ENCODE measurements at regions not wholly inside any gene's neighbourhood (a gene's known extent, or its start where the extent isn't known, plus 50 kb on each side); places are given as distances from the start of the nearest gene placed in this dataset.

DNA sequence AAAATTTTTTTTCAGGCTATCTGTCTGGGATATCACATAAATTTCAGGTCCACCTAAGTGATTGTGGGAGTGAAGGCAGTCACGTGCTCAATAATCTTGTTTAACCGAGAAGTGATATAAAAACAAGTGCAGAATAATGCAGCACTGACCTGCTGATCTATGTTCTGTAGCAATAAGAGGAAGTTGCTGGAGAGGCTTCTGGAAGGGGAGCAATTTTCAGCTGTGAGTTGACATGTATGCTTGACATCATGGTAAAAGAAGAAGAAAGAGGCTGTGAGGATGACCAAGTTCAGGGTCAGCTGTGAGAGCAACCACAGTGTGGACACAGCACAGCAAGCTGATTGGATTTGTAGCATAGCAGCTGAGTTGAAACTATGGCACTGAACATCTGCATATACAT lies 172.0 kb upstream of the PELI2 start:
- no peak for DNase-seq

DNA sequence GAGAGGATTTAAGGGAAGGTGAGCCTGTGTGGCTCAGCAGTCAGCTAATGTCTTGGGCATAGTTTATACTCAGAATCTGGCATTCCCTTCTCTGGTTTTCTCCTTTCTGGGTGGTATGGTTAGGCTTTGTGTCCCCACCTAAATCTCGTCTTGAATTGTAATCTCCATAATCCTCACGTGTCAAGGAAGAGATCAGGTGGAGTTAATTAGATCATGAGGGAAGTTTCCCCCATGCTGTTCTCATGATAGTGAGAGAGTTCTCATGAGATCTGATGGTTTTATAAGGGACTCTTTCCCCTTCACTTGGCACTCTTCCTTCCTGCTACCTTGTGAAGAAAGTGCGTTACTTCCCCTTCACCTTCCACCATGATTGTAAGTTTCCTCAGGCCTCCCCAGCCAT lies 169.8 kb upstream of the PELI2 start:
- no peak for DNase-seq

DNA sequence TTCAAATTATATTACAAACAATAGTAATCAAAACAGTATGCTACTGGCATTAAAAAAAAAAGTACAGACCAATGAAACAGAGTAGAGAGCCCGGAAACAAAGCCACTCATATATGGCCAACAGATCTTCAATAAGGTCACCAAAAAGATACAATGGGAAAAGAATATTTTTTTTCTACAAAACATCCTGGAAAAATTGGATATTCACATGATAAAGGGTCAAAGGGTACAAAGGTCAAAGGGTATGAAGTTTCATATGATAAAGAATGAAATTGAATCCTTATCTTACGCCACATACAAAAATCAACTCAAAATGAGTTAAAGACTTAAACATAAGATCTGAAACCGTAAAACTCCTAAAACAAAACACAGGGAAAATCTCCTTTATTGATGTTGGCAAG lies 168.5 kb upstream of the PELI2 start:
- no peak for DNase-seq

DNA sequence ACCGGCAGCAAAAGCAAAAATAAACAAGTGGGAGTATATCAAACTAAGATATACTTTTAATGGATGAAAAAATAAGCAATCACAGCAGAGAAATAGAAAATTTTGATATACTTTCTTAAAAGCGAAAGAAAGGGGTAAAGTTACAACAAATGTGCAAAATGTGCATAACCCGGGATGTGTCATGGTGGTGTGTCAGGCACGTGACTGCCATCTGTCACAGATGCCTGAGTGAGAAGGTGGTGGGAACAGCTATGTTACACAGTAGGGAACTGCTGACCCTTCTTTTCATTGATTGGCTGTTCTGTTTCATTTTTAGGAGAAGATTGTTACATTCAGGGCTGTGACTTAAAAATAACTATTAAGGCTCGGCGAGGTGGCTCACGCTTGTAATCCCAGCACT lies 168.1 kb upstream of the PELI2 start:
- DNase-seq = no peak

DNA sequence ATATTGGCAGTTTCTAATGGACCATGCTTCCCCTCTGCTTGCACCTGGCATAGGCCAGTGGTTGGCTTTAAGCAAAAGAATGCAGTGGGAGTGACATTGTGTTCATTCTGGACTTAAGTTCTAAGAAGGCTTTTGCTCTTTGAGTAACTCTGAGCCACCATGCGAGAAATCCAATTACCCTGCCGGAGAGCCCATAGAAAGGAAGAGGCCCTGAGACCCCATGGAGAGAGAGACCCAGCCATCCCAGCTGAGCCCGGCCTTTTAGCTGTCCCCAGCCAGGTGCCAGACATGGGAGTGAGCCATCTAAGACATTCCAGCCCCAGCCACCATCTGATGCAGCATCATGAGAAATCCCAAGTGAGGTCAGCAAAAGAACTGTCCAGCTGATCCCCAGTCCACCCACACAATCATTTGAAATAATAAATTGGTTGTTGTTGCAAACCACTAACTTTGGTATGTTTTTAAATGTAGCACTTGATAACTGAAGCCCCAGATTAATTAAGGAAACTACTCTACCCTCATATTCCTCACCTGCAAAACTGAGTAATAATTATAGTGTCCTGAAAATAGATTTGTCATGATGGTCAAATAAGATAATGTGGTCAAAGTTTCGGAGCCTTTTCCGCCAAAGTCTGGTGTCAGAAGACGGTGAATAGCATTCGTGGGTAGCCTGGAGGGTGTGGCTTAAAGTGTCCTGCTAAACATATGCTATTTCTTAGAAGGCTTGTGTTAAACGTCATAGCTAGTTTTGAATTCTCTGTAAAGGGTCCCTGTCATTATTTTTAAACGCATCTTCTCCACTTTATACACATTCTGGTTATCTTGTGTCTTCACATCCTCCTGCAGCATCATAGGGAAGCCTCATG lies 166.6 kb upstream of the PELI2 start:
- no peak for DNase-seq

DNA sequence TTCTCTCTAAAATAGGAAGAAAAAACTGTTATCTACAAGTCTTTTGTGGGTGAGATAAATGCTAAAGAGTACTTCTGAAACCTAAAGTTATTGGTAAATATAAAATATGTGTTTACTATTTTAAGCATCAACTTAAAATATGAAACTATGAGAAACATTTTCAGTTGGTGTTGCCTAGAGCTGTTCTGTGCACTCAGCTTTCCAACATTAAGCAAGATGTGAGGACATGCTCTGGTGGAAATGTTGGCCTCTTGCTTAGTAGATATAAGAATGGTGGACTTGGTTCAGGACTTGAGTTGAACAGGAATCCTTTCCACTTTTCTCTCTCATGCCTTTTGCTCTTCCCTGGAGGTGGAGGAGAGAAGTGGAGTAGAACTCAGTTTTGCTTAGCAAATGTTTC lies 164.1 kb upstream of the PELI2 start:
- no peak for DNase-seq

DNA sequence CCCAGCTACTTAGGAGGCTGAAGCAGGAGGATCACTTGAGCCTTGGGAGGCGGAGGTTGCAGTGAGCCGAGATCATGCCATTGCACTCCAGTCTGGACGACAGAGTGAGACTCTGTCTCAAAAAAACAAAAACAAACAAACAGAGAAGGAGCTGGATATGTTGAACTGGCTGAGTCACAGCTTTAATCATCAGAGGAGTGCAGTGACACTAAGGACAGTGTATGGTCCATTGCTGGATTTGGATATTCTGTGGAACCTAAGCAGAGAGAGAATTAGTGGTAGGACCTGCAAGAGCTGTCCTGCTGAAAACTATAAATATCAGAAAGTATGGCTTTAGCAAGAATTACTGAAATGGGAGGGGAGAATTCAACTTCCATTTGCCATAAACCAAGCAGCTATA lies 163.0 kb upstream of the PELI2 start:
- no peak for DNase-seq

DNA sequence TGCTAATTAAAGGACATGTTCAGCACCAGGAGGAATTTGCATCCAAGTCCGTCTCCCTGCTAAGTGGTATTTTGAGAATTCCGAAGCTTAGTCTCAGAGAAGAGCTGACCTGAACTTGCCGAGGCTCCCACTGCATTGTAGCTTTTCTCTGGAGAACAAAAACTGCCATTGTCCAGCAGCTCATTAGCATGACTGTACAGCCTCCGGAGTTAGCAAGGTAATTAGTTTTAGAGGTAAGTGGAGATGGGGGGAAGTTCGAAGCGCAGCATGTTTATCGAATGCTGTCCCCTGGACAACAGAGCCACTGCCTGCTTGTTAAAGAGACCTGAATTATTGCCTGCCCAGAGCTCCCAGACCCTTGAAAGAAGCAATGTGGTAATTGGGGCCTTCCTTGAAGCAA lies 160.3 kb upstream of the PELI2 start:
- DNase-seq = no peak

DNA sequence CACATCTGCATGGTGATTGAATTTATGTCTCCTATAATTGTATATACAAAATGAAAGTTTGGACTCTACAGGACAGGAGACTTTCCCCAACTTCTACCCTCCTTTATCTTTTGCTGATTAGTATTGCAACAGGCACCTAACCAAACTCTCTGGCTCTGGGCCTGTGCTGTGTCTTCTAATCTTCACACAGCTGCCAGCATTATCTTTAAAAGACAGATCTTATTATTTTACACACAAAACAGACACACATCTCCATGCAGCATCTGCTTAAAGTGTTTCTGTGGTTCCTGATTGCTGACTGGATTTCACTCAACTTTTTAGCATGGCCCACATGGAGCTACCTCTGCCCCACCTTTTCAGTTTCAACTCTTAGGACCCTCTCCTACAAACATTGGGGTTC lies 154.9 kb upstream of the PELI2 start:
- no peak for DNase-seq

DNA sequence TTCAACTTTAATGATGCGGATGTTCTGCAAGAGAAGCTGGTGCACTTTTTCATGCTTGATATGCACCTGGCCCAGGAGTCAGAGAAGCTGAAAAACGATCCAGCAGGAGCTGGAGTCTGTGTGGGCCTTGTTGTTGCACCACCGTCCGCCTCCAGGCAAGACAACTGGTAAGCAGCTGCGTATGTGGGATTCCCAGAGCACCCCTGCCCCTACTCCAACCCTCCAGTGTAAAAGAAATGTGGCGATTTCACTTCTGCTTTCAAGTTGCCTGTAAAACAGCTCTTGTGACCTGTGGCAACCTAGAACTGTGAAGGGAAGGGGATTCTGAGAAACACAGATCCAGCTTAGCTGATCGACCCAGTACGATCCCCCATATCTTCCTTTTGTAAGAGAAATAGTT lies 154.1 kb upstream of the PELI2 start:
- no peak for DNase-seq

DNA sequence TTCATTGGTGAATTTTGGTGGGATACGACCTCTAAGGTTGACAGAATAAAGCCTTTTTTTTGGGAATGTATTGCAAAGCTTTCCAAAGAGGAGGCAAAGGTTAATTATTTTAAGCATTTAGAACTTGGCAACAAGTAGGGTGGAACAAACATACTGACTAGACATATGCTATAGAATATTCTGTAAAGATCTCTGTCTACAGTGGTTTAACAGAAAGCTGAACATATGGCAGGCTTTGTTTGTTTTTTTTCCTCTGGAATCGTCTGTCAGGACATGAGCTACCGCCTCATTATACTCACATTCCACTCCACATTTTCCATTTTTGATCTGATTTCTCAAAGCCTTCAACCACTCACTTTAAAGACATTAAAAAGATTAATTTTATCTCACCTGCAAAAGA lies 153.4 kb upstream of the PELI2 start:
- no peak for DNase-seq

DNA sequence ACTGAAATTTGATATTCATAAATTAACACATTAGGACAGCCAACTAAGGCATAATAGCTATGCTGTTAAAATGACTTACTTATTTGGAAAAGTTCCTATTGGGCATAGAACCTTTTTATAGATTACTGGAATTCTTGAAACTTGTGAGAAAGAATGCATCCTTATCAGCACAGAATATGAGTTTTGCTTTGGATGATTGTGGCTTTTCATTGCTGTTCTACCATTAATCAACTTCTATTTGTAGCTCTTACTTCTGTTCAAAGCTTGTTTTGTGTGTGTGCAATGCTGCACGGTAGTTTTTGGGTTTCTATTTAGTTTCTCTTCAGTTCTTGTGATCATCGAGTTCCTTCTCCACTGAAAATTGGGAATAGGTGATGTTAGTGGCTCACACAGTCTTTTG lies 152.4 kb upstream of the PELI2 start:
- DNase-seq = no peak

DNA sequence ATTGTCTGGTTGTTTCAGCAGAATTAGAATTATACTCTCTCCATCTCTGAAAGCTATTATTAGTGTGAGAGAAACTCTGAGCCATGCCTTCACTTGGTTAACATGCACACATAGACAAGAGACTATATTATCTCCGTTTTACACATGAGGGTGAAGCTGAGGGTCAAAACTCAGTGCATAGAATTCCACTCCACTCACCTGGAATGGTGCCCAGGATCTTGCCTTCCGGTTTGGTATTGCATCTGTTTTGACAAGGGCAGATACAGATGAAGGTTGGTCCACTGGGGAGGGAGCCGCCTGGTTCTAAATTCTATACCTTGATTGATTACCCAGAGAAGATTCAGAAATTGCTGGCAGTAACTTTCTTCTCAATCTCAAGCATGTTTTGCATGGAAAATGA lies 149.5 kb upstream of the PELI2 start:
- DNase-seq = no peak

DNA sequence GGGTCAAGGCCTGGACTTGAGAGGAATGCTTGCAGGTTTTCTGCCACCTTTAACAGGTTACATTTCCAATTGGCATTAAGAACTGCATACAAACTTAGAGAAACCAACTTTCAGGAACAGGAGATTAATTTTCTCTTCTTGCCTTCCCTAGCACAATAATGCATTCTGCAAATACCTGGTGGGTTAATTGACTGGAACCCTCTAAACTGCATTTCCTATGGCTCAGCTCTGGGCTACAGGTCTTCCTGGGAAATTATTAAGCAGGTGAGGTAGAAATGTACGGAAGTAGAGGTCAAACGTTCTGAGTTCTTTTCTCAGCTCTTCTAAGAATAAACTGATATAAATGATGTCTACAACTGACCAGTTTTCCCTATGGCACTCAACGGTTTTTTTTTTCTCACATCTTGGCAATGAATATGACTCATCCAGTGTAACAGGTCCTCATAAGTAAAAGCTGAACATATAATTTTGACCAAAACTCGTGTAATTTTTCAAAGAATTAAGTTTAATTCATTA lies 144.9 kb upstream of the PELI2 start:
- DNase-seq = no peak

DNA sequence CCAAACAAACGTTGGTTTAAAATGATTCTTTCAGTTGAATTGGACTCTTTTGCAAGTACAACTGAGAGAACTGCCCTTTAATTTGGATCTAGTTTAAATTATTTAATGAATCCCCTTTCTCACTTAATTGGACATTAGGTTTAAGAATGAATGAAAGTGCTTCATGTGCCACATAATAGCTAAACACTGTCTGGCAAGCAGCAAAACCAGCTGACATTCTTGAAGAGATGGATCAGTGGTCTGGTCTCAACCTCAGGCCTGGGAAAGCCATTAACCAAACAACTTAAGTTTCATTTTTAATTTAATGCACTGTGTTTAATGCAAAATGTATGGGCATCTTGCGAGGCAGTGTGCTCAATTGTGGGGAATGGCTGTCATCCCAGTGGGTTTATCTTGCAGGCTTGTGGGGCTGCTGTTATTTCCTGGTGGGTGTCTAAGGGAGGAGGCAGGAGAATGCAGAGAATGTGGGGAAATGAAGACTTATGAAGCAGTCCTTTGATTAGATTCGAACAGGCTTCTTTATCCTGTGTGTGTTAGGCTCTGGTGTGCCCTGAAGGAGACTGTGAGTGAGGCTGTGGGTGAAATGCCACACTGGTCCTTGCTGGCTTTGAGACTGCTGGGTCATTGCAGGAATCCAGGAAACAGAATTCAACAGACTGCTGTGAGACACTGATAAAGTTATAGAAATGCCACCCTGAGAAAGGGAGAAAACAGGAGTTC lies 144.1 kb upstream of the PELI2 start:
- DNase-seq = no peak

DNA sequence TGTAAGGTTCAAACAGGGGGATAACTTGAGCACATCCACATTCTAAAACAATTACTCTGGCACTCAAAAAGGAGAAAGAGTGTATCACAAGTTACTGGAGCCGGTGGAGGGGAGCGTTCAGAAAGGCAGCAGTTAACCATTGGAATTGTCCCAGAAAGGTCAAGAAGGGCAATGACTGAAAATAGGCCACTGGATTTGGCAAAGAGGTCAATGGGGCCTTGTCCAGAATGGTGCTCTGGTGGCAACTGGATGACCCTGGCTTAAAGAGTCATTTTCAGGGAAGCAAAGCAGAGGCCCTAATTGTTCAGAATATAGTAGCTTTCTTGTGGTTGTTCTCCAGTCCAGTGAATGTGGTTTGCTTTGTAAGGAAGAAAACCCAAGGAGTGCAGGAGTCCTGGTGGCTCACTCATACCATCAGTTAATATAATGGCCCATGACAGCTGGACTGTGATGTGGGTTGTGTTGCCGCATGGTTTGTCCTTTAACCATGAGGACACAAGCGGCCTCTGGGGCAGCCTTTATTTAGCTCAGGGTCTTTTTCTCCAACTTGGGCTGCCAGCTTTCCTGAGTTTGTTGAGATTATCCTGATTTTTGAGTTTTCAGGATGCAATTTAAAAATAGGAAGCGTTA lies 142.8 kb upstream of the PELI2 start:
- no peak for DNase-seq

DNA sequence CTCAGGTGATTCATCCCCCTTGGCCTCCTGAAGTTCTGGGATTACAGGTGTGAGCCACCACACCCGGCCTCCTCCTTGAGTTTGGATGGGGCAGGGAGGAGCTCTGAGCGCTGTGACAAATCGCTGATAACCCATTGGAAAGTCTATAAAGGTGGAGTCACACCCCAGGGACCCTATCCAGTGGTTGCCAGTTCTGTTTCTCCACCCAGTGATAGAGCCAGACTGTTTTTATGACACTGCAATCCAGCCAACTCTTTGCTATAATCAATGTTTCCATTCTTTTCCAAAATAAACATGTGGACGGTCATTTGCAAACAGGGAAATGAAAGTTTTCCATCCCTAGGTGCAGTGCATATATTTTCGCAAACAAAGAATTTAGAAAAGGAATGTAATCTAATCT lies 142.0 kb upstream of the PELI2 start:
- no peak for DNase-seq

DNA sequence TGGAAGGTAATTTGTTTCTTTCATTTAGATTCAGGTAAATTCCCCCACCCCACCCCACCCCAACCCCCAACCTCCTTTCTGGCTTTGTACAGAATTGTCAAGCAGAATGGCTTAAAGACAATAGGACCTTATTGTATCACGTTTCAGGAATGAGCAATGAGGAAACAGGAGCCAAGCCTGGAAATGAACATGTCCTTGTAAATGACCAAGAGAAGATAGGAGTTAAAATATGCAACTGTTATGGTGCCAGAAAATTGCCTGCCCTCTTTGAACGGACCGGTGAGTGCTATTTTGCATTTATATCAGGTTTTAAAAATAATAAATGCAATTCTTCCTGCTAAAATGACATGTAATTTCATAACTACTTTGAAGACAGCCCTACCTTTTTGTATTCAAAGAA lies 141.6 kb upstream of the PELI2 start:
- DNase-seq = no peak

DNA sequence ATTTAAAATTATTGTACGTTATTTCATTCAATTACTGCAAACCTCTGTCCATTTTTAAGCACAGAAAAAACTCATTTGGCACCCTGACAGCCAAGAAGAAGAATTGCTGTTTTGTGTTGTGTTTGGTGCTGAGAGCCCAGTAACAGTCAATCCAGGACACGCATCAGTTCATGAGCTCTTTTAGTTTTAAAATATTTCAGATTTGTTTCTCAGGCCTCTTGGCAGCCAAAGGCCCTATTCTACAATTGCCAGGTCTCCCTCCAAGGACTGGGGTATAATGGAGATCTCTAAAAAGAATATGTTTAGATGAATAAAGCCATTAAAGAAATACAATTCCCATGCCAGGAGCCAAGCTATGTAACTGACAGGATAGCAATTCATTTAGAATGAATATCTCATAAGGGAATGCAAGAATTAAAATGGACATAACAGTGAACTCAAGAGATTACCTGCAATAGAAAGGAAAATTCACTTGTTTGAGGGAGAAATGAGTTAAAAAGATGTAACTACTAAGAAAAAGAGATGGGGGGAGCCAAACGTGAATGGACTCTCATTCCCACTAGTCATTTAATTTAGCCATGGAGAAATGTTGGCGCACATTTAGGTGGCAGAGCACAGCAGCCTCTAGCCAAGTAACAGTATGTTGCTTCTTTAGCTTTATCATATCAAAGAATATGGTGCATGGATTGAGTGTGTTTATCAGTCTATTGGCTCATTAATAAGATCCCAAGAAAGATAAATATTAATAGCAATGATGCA lies 140.6 kb upstream of the PELI2 start:
- no peak for DNase-seq

DNA sequence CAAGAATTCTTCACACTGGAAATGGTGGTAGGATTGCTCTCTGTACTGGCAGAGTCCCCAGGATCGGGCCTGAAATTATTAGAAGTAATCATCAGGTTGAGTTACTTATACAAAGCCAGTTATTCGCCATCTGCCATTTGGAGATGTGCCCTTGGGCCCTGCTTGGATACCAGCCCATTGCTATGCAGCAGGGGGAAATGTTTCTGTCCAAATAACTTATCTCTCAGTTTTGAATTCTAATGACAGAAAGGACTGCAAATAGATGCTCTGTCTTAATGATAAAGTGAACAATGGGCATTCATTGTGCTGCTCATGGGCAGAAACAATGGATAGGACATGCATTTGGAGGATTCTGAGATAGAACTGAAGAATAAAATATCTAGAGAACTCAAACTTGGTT lies 139.1 kb upstream of the PELI2 start:
- no peak for DNase-seq

DNA sequence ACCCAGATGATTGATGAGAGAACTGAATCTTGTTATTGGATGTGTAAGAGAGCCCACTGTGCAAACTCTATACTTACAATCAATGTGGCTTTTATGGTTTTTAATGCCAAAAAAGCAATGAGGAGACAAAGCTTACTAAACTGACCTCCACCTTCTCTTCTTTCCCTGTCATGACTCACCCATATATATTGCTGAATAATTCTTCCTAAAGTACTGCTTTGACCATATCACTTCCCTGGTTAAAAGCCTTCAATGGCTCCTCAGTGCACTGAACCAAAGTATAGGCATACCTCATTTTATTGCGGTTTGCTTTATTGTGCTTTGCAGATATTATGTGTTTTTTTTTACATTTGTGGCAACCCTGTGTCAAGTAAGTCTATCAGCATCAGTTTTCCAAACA lies 138.4 kb upstream of the PELI2 start:
- DNase-seq = no peak

DNA sequence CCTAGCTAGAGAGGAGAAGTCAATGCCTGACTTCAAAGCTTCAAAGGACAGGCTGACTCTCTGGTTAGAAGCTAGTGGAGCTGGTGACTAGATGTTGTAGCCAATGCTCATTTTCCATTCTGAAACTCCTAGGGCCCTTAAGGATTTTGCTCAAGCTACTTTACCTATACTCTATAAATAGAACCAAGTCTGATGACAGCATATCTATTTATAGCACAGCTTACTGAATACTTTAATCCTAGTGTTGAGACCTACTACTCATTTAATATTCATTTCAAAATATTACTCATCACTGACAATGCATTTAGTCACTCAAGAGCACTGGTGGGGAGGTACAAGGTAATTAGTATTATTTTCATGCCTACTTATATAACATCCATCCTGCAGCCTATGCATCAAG lies 137.2 kb upstream of the PELI2 start:
- no peak for DNase-seq

DNA sequence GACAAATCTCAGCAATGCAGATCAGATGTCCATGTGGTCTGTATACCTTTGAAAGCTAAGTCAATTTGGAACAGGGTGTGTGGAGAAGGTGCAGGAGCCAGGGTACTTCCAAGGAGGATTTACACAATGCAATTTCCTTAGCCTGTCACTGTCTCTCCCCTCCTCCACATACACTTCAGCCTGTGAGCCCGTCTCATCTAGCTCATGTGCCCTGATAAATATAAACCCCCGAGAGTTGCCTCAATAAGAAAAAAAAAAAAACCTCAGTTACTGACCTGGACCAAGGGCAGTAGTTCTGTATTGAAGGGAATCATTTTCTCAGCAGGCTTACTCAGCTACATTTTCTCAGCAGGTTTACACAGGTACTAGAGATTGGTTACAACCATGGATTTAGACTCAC lies 132.1 kb upstream of the PELI2 start:
- no peak for DNase-seq
